WTC11 (cell line): ENCODE measurements at regions not wholly inside any gene's neighbourhood (a gene's known extent, or its start where the extent isn't known, plus 50 kb on each side); places are given as distances from the start of the nearest gene placed in this dataset.

Experiments used
- CTCF ChIP-seq: fragments of 200-600 bp; IDR thresholded peaks from 2 replicates; pipeline ENCODE4 v1.8.0; 2022; ENCODE audit warnings: antibody characterized with exemption
- ESRRA ChIP-seq: sonication (generic); formaldehyde crosslinking; IDR thresholded peaks from 2 replicates; pipeline ENCODE4 v1.8.1; 2022; ENCODE audit warnings: mild to moderate bottlenecking, missing genetic modification reagents, borderline replicate concordance
- GABPB1 ChIP-seq: sonication (generic); formaldehyde crosslinking; IDR thresholded peaks from 2 replicates; pipeline ENCODE4 v1.8.1; 2023; ENCODE audit warnings: mild to moderate bottlenecking, missing genetic modification reagents
- JUN ChIP-seq: sonication (generic); formaldehyde crosslinking; IDR thresholded peaks from 2 replicates; pipeline ENCODE4 v1.8.0; 2023; ENCODE audit warnings: mild to moderate bottlenecking, missing genetic modification reagents
- MLX ChIP-seq: sonication (generic); formaldehyde crosslinking; IDR thresholded peaks from 2 replicates; pipeline ENCODE4 v1.8.1; 2023; ENCODE audit warnings: mild to moderate bottlenecking, missing genetic modification reagents, moderate library complexity
- NR3C1 ChIP-seq: sonication (generic); formaldehyde crosslinking; conservative IDR thresholded peaks from 2 replicates; pipeline ENCODE4 v1.8.1; 2023; ENCODE audit warnings: low read depth, mild to moderate bottlenecking, missing genetic modification reagents
- USF1 ChIP-seq: sonication (generic); formaldehyde crosslinking; IDR thresholded peaks from 2 replicates; pipeline ENCODE4 v1.8.0; 2022; ENCODE audit warnings: mild to moderate bottlenecking, missing genetic modification reagents
- USF2 ChIP-seq: sonication (generic); formaldehyde crosslinking; IDR thresholded peaks from 2 replicates; pipeline ENCODE4 v1.8.1; 2023; ENCODE audit warnings: mild to moderate bottlenecking, missing genetic modification reagents, moderate library complexity
- ZBTB43 ChIP-seq: sonication (generic); formaldehyde crosslinking; IDR thresholded peaks from 2 replicates; pipeline ENCODE4 v1.8.1; 2023; ENCODE audit warnings: mild to moderate bottlenecking, missing genetic modification reagents
- ZNF121 ChIP-seq: sonication (generic); formaldehyde crosslinking; IDR thresholded peaks from 2 replicates; pipeline ENCODE4 v1.8.0; 2023; ENCODE audit warnings: missing genetic modification reagents
- ZNF232 ChIP-seq: sonication (generic); formaldehyde crosslinking; IDR thresholded peaks from 2 replicates; pipeline ENCODE4 v1.8.0; 2022; ENCODE audit warnings: mild to moderate bottlenecking, missing genetic modification reagents
- ZNF281 ChIP-seq: sonication (generic); formaldehyde crosslinking; IDR thresholded peaks from 2 replicates; pipeline ENCODE4 v1.8.0; 2023; ENCODE audit warnings: mild to moderate bottlenecking, missing genetic modification reagents

GRCh38 chr22:23404689-23405365, 175.3 kb downstream of the IGLL1 start:
- TF ChIP-seq ZNF121 (CRISPR knock-in tag) (peak; percentile 64; the same call in 1 of the 2 replicates), CTCF (no peak), ZNF232 (CRISPR knock-in tag) (0 out of 2 replicates have a peak, but pooled peaks have one; percentile 46), JUN (peak; percentile 84), ZBTB43 (CRISPR knock-in tag) (peak; percentile 77; the same call in 1 of the 2 replicates), MLX (CRISPR knock-in tag) (no peak), ESRRA (CRISPR knock-in tag) (peak; percentile 75; the same call in 1 of the 2 replicates), ZNF281 (CRISPR knock-in tag) (no peak), USF2 (no peak), USF1 (peak; percentile 63; the same call in 1 of the 2 replicates), NR3C1 (no peak), GABPB1 (peak; percentile 60)
